ENCODE measurements at regions not wholly inside any gene's neighbourhood (a gene's known extent, or its start where the extent isn't known, plus 50 kb on each side); places are given as distances from the start of the nearest gene placed in this dataset.

GRCh38 chr5:4551034-4551433 lies 589.1 kb upstream of the ADAMTS16 start:
- no peaks in the 10 kb centered on the region for H3K9me3 ChIP-seq

GRCh38 chr5:4553130-4553529 lies 587.0 kb upstream of the ADAMTS16 start:
- no peak for DNase-seq (ENCODE audit: low spot score in 2 of 2)
- H3K4me1 ChIP-seq: no peaks in the 10 kb centered on the region
- H3K27me3 ChIP-seq: no peaks in the 10 kb centered on the region
- intact Hi-C loops (cut with DNase I): no loop called here
- H3K36me3 ChIP-seq: no peaks in the 10 kb centered on the region
- no peaks in the 10 kb centered on the region for H3K9me3 ChIP-seq
- H3K4me3 ChIP-seq: no peak overlapping the region
- TF ChIP-seq CTCF (IDR thresholded peaks at IDR 0.05): no peak
- H3K27ac ChIP-seq: no peak overlapping the region

More at GRCh38 chr5:4551034-4551433, 589.1 kb upstream of the ADAMTS16 start:
- intact Hi-C loops (cut with DNase I): no loop called here
- H3K27me3 ChIP-seq: no peaks in the 10 kb centered on the region
- H3K27ac ChIP-seq: no peak overlapping the region
- no peaks in the 10 kb centered on the region for H3K4me1 ChIP-seq
- TF ChIP-seq CTCF (IDR thresholded peaks at IDR 0.05): no peak
- H3K36me3 ChIP-seq: no peaks in the 10 kb centered on the region
- H3K4me3 ChIP-seq: no peak overlapping the region
- no peak for DNase-seq (ENCODE audit: low spot score in 2 of 2)

GRCh38 chr5:4553978-4554377 lies 586.2 kb upstream of the ADAMTS16 start:
- no peak for TF ChIP-seq CTCF (IDR thresholded peaks at IDR 0.05)
- Histone ChIP-seq H3K9me3 (no peaks in the 10 kb centered on the region), H3K36me3 (no peaks in the 10 kb centered on the region), H3K4me3 (no peak overlapping the region), H3K27me3 (no peaks in the 10 kb centered on the region), H3K27ac (no peak overlapping the region), H3K4me1 (no peaks in the 10 kb centered on the region)
- no peak for DNase-seq (ENCODE audit: low spot score in 2 of 2)
- intact Hi-C loops (cut with DNase I): no loop called here

GRCh38 chr5:4555725-4556285 lies 584.3 kb upstream of the ADAMTS16 start:
- no peak for TF ChIP-seq CTCF (IDR thresholded peaks at IDR 0.05)
- no peak for DNase-seq (ENCODE audit: low spot score in 2 of 2)
- Histone ChIP-seq H3K4me3 (no peak overlapping the region), H3K9me3 (peaks cover 0 to 3% of the 10 kb centered on the region in 2 donors), H3K4me1 (no peaks in the 10 kb centered on the region), H3K27me3 (no peaks in the 10 kb centered on the region), H3K27ac (no peak overlapping the region), H3K36me3 (no peaks in the 10 kb centered on the region)
- intact Hi-C loops (cut with DNase I): no loop called here

- Histone ChIP-seq H3K4me3 (no peak overlapping the region), H3K4me1 (no peaks in the 10 kb centered on the region), H3K27me3 (no peaks in the 10 kb centered on the region), H3K9me3 (peaks cover 4 to 12% of the 10 kb centered on the region in 2 donors), H3K27ac (no peak overlapping the region), H3K36me3 (no peaks in the 10 kb centered on the region)
- no peak for TF ChIP-seq CTCF (IDR thresholded peaks at IDR 0.05)
- intact Hi-C loops (cut with DNase I): no loop called here
- DNase-seq (ENCODE audit: low spot score in 2 of 2): no peak
Measured at GRCh38 chr5:4561403-4561802, 578.7 kb upstream of the ADAMTS16 start.

- Histone ChIP-seq H3K4me3 (no peak overlapping the region), H3K27me3 (no peaks in the 10 kb centered on the region)
Measured at GRCh38 chr5:4563400-4563799, 576.7 kb upstream of the ADAMTS16 start.

More at GRCh38 chr5:4563400-4563799, 576.7 kb upstream of the ADAMTS16 start:
- no peak overlapping the region for H3K27ac ChIP-seq
- peaks cover 4 to 12% of the 10 kb centered on the region in 2 donors for H3K9me3 ChIP-seq
- TF ChIP-seq CTCF (IDR thresholded peaks at IDR 0.05): no peak
- intact Hi-C loops (cut with DNase I): no loop called here
- no peaks in the 10 kb centered on the region for H3K4me1 ChIP-seq
- no peaks in the 10 kb centered on the region for H3K36me3 ChIP-seq
- DNase-seq (ENCODE audit: low spot score in 2 of 2): no peak
